NT2/D1 (cell line): ENCODE measurements at regions not wholly inside any gene's neighbourhood (a gene's known extent, or its start where the extent isn't known, plus 50 kb on each side); places are given as distances from the start of the nearest gene placed in this dataset.

Experiments used
- YY1 ChIP-seq: IDR thresholded peaks from 2 replicates; pipeline ENCODE4 v1.6.1; 2011; ENCODE audit not compliant: insufficient read length, insufficient read depth
- ZNF274 ChIP-seq: IDR thresholded peaks from 2 replicates; pipeline ENCODE4 v1.6.1; 2011; ENCODE audit warnings: mild to moderate bottlenecking, low read depth, low read length

DNA sequence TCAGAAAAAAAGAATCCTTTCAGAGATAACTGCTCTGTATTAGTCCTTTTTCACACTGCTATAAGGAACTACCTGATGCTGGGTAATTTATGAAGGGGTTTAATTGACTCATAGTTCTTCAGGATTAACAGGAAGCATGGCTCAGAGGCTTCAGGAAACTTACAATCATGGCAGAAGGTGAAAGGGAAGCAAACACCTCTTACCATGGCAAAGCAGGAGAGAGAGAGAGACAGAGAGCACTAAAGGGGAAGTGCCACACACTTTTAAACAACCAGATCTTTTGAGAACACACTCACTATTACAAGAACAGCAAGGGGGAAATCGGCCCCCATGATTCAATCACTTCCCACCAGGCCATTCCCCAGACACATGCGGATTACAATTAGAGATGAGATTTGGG lies 114.2 kb downstream of the TES start:
- TF ChIP-seq YY1 (no peak), ZNF274 (no peak)
